ENCODE measurements at regions not wholly inside any gene's neighbourhood (a gene's known extent, or its start where the extent isn't known, plus 50 kb on each side); places are given as distances from the start of the nearest gene placed in this dataset.

GRCh38 chr4:141348125-141348524, 127.4 kb downstream of the ZNF330 start:
- H3K27me3 ChIP-seq (replicated peaks; ENCODE audit: insufficient read depth, low read depth, low read length, poor library complexity): peaks cover 13% of the 10 kb centered on the region
- TF ChIP-seq EZH2 (IDR thresholded peaks at IDR 0.05; ENCODE audit: borderline replicate concordance, low read depth, low read length, poor library complexity, severe bottlenecking) (no peak), CTCF (conservative IDR thresholded peaks at IDR 0.05; ENCODE audit: low read depth, low read length) (no peak)
- no peaks in the 10 kb centered on the region for H3K36me3 ChIP-seq (ENCODE audit: insufficient read depth, low read length, poor library complexity, severe bottlenecking)
- intact Hi-C loops (cut with micrococcal nuclease; ENCODE audit: unreplicated experiment): loop anchor here (5.0 kb wide), 1 partner anchor 774 kb away; no protein-coding TSS in a partner anchor
- peaks cover 34% of the 10 kb centered on the region for H3K4me1 ChIP-seq (ENCODE audit: insufficient read depth, low read length, poor library complexity, severe bottlenecking)
- CTCF ChIA-PET: no interaction called here
- no peaks in the 10 kb centered on the region for H3K9me3 ChIP-seq (ENCODE audit: low read depth, low read length, poor library complexity, severe bottlenecking)
- H3K4me3 ChIP-seq (ENCODE audit: low read depth, low read length, poor library complexity, severe bottlenecking): no peak overlapping the region
- no peak overlapping the region for H3K27ac ChIP-seq (ENCODE audit: low read depth, low read length, poor library complexity, severe bottlenecking)
- BruUV-seq (replicated peaks): no TSS peak
- DNase-seq (ENCODE audit: low spot score): no peak
- POLR2A ChIA-PET (ENCODE audit: low non-redundant PET): no interaction called here

GRCh38 chr4:141348573-141348972, 127.9 kb downstream of the ZNF330 start:
- Histone ChIP-seq H3K9me3 (ENCODE audit: low read depth, low read length, poor library complexity, severe bottlenecking) (no peaks in the 10 kb centered on the region), H3K4me1 (ENCODE audit: insufficient read depth, low read length, poor library complexity, severe bottlenecking) (peaks cover 39% of the 10 kb centered on the region), H3K4me3 (ENCODE audit: low read depth, low read length, poor library complexity, severe bottlenecking) (no peak overlapping the region), H3K27ac (ENCODE audit: low read depth, low read length, poor library complexity, severe bottlenecking) (no peak overlapping the region), H3K36me3 (ENCODE audit: insufficient read depth, low read length, poor library complexity, severe bottlenecking) (no peaks in the 10 kb centered on the region), H3K27me3 (replicated peaks; ENCODE audit: insufficient read depth, low read depth, low read length, poor library complexity) (peaks cover 10% of the 10 kb centered on the region)
- intact Hi-C loops (cut with micrococcal nuclease; ENCODE audit: unreplicated experiment): loop anchor here (5.0 kb wide), 1 partner anchor 774 kb away; no protein-coding TSS in a partner anchor
- ChIA-PET CTCF (no interaction called here), POLR2A (ENCODE audit: low non-redundant PET) (no interaction called here)
- no TSS peak for BruUV-seq (replicated peaks)
- no peak for DNase-seq (ENCODE audit: low spot score)
- TF ChIP-seq CTCF (conservative IDR thresholded peaks at IDR 0.05; ENCODE audit: low read depth, low read length) (no peak), EZH2 (IDR thresholded peaks at IDR 0.05; ENCODE audit: borderline replicate concordance, low read depth, low read length, poor library complexity, severe bottlenecking) (no peak)

- no peak overlapping the region for H3K27ac ChIP-seq (ENCODE audit: low read depth, low read length, poor library complexity, severe bottlenecking)
- H3K36me3 ChIP-seq (ENCODE audit: insufficient read depth, low read length, poor library complexity, severe bottlenecking): no peaks in the 10 kb centered on the region
- BruUV-seq (replicated peaks): no TSS peak
- no peak for DNase-seq (ENCODE audit: low spot score)
- no peak overlapping the region for H3K4me3 ChIP-seq (ENCODE audit: low read depth, low read length, poor library complexity, severe bottlenecking)
- CTCF ChIA-PET: no interaction called here
- peaks cover 39% of the 10 kb centered on the region for H3K4me1 ChIP-seq (ENCODE audit: insufficient read depth, low read length, poor library complexity, severe bottlenecking)
- TF ChIP-seq CTCF (conservative IDR thresholded peaks at IDR 0.05; ENCODE audit: low read depth, low read length) (no peak), EZH2 (IDR thresholded peaks at IDR 0.05; ENCODE audit: borderline replicate concordance, low read depth, low read length, poor library complexity, severe bottlenecking) (no peak)
- H3K27me3 ChIP-seq (replicated peaks; ENCODE audit: insufficient read depth, low read depth, low read length, poor library complexity): peaks cover 8% of the 10 kb centered on the region
- H3K9me3 ChIP-seq (ENCODE audit: low read depth, low read length, poor library complexity, severe bottlenecking): no peaks in the 10 kb centered on the region
- intact Hi-C loops (cut with micrococcal nuclease; ENCODE audit: unreplicated experiment): loop anchor here (5.0 kb wide), 1 partner anchor 773 kb away; no protein-coding TSS in a partner anchor
- POLR2A ChIA-PET (ENCODE audit: low non-redundant PET): no interaction called here
These were observed 128.5 kb downstream of the ZNF330 start for GRCh38 chr4:141349236-141349635.

All from A673 (cell line).